Subcutaneous abdominal adipose tissue (tissue), 5 donors: ENCODE measurements at regions not wholly inside any gene's neighbourhood (a gene's known extent, or its start where the extent isn't known, plus 50 kb on each side); places are given as distances from the start of the nearest gene placed in this dataset.

Experiments
- H3K27ac ChIP-seq: one replicate; pipeline ENCODE4 v1.7.0; 2013; ENCODE audit warnings: low read depth, mild to moderate bottlenecking, inconsistent platforms, low read length, moderate library complexity
- H3K27me3 ChIP-seq, 5 donors: one replicate each; pipeline ENCODE4 v1.7.0; 2013; ENCODE audit warnings: low read length in 5 of 5, inconsistent platforms in 1 of 5; ENCODE audit not compliant: control insufficient read depth in 5 of 5, insufficient read depth in 4 of 5
- H3K36me3 ChIP-seq, 5 donors: one replicate each; pipeline ENCODE4 v1.7.0; 2013; ENCODE audit warnings: low read length in 5 of 5; ENCODE audit not compliant: control insufficient read depth in 5 of 5, insufficient read depth in 5 of 5
- H3K4me1 ChIP-seq, 5 donors: one replicate each; pipeline ENCODE4 v1.7.0; 2013; ENCODE audit warnings: low read length in 5 of 5, mild to moderate bottlenecking in 3 of 5, moderate library complexity in 1 of 5; ENCODE audit not compliant: control insufficient read depth in 5 of 5, insufficient read depth in 5 of 5
- H3K4me3 ChIP-seq, 5 donors: one replicate each; pipeline ENCODE4 v1.7.0; 2013; ENCODE audit warnings: low read length in 5 of 5, low read depth in 1 of 5
- H3K9ac ChIP-seq, 5 donors: one replicate each; pipeline ENCODE4 v1.7.0; 2013; ENCODE audit warnings: low read length in 5 of 5, mild to moderate bottlenecking in 4 of 5, moderate library complexity in 3 of 5
- H3K9me3 ChIP-seq, 5 donors: one replicate each; pipeline ENCODE4 v1.7.0; 2013; ENCODE audit warnings: low read length in 5 of 5; ENCODE audit not compliant: control insufficient read depth in 5 of 5
- donor health status: healthy.
- donor health status: healthy.
- donor health status: healthy.
- donor health status: healthy.
- donor health status: healthy.

- no peak overlapping the region for H3K27ac ChIP-seq
- no peaks in the 10 kb centered on the region for H3K36me3 ChIP-seq
- peaks cover 0 to 3% (median 0%) of the 10 kb centered on the region in 5 donors for H3K27me3 ChIP-seq
- H3K4me1 ChIP-seq: peaks cover 0 to 11% (median 10%) of the 10 kb centered on the region in 5 donors
- no peak overlapping the region for H3K4me3 ChIP-seq
- no peaks in the 10 kb centered on the region for H3K9me3 ChIP-seq
- H3K9ac ChIP-seq: no peak overlapping the region
Observed at GRCh38 chr4:129322920-129323319, 227.0 kb downstream of the C4orf33 start.

GRCh38 chr4:129323658-129324057, 227.7 kb downstream of the C4orf33 start:
- H3K9ac ChIP-seq: no peak overlapping the region
- no peak overlapping the region for H3K4me3 ChIP-seq
- H3K27ac ChIP-seq: no peak overlapping the region
- no peaks in the 10 kb centered on the region for H3K36me3 ChIP-seq
- H3K27me3 ChIP-seq: peaks cover 0 to 3% (median 0%) of the 10 kb centered on the region in 5 donors
- H3K4me1 ChIP-seq: peaks cover 0 to 13% (median 10%) of the 10 kb centered on the region in 5 donors
- no peaks in the 10 kb centered on the region for H3K9me3 ChIP-seq

- no peaks in the 10 kb centered on the region for H3K9me3 ChIP-seq
- no peak overlapping the region for H3K9ac ChIP-seq
- H3K4me3 ChIP-seq: no peak overlapping the region
- H3K27ac ChIP-seq: no peak overlapping the region
- peaks cover 0 to 13% (median 10%) of the 10 kb centered on the region in 5 donors for H3K4me1 ChIP-seq
- H3K36me3 ChIP-seq: no peaks in the 10 kb centered on the region
- peaks cover 0 to 3% (median 0%) of the 10 kb centered on the region in 5 donors for H3K27me3 ChIP-seq
Observed at GRCh38 chr4:129326571-129327460, 230.9 kb downstream of the C4orf33 start.

GRCh38 chr4:129327637-129328036, 231.7 kb downstream of the C4orf33 start:
- Histone ChIP-seq H3K4me3 (no peak overlapping the region), H3K36me3 (no peaks in the 10 kb centered on the region), H3K9ac (no peak overlapping the region), H3K27me3 (peaks cover 0 to 3% (median 0%) of the 10 kb centered on the region in 5 donors), H3K9me3 (no peaks in the 10 kb centered on the region), H3K4me1 (peaks cover 0 to 13% (median 10%) of the 10 kb centered on the region in 5 donors), H3K27ac (no peak overlapping the region)

- no peaks in the 10 kb centered on the region for H3K36me3 ChIP-seq
- H3K27ac ChIP-seq: no peak overlapping the region
- H3K9me3 ChIP-seq: no peaks in the 10 kb centered on the region
- no peak overlapping the region for H3K4me3 ChIP-seq
- H3K27me3 ChIP-seq: peaks cover 0 to 3% (median 0%) of the 10 kb centered on the region in 5 donors
- peaks cover 0 to 13% (median 10%) of the 10 kb centered on the region in 5 donors for H3K4me1 ChIP-seq
- H3K9ac ChIP-seq: no peak overlapping the region
Observed at GRCh38 chr4:129328162-129328561, 232.2 kb downstream of the C4orf33 start.

- Histone ChIP-seq H3K9me3 (no peaks in the 10 kb centered on the region), H3K9ac (no peak overlapping the region), H3K27ac (no peak overlapping the region), H3K4me3 (no peak overlapping the region), H3K36me3 (no peaks in the 10 kb centered on the region), H3K27me3 (no peaks in the 10 kb centered on the region), H3K4me1 (no peaks in the 10 kb centered on the region)
Observed at GRCh38 chr4:129334136-129334535, 238.2 kb downstream of the C4orf33 start.

GRCh38 chr4:129335276-129335675, 239.3 kb downstream of the C4orf33 start:
- H3K9me3 ChIP-seq: no peaks in the 10 kb centered on the region
- H3K27ac ChIP-seq: no peak overlapping the region
- no peak overlapping the region for H3K9ac ChIP-seq
- H3K4me3 ChIP-seq: no peak overlapping the region
- H3K27me3 ChIP-seq: no peaks in the 10 kb centered on the region
- H3K4me1 ChIP-seq: no peaks in the 10 kb centered on the region
- no peaks in the 10 kb centered on the region for H3K36me3 ChIP-seq

GRCh38 chr4:129335818-129336217, 239.9 kb downstream of the C4orf33 start:
- Histone ChIP-seq H3K36me3 (no peaks in the 10 kb centered on the region), H3K9me3 (no peaks in the 10 kb centered on the region), H3K4me1 (no peaks in the 10 kb centered on the region), H3K9ac (no peak overlapping the region), H3K27me3 (no peaks in the 10 kb centered on the region), H3K4me3 (no peak overlapping the region), H3K27ac (no peak overlapping the region)

- Histone ChIP-seq H3K9me3 (no peaks in the 10 kb centered on the region), H3K36me3 (no peaks in the 10 kb centered on the region), H3K27ac (no peak overlapping the region), H3K4me1 (no peaks in the 10 kb centered on the region), H3K4me3 (no peak overlapping the region), H3K27me3 (no peaks in the 10 kb centered on the region), H3K9ac (no peak overlapping the region)
Observed at GRCh38 chr4:129336457-129337227, 240.7 kb downstream of the C4orf33 start.

- H3K36me3 ChIP-seq: no peaks in the 10 kb centered on the region
- H3K9me3 ChIP-seq: no peaks in the 10 kb centered on the region
- no peak overlapping the region for H3K27ac ChIP-seq
- H3K4me1 ChIP-seq: peaks cover 0 to 2% (median under 1%) of the 10 kb centered on the region in 5 donors
- no peak overlapping the region for H3K4me3 ChIP-seq
- no peak overlapping the region for H3K9ac ChIP-seq
- no peaks in the 10 kb centered on the region for H3K27me3 ChIP-seq
Observed at GRCh38 chr4:129337228-129337620, 241.3 kb downstream of the C4orf33 start.
